ENCODE measurements at regions not wholly inside any gene's neighbourhood (a gene's known extent, or its start where the extent isn't known, plus 50 kb on each side); places are given as distances from the start of the nearest gene placed in this dataset.

GRCh38 chr17:77429969-77430752, 289.4 kb downstream of the SEC14L1 start:
- peak; percentile 91 for DNase-seq

GRCh38 chr17:77432034-77432661, 291.4 kb downstream of the SEC14L1 start:
- DNase-seq = no peak

- DNase-seq = no peak
Observed at GRCh38 chr17:77432742-77433141, 292.0 kb downstream of the SEC14L1 start.

- no peak for DNase-seq
Observed at GRCh38 chr17:77433385-77434135, 292.8 kb downstream of the SEC14L1 start.

- no peak for DNase-seq
Observed at GRCh38 chr17:77434136-77435114, 293.7 kb downstream of the SEC14L1 start.

- no peak for DNase-seq
Observed at GRCh38 chr17:77435272-77436057, 294.7 kb downstream of the SEC14L1 start.

GRCh38 chr17:77436058-77436442, 295.3 kb downstream of the SEC14L1 start:
- peak; percentile 80 for DNase-seq

- DNase-seq = no peak
Observed at GRCh38 chr17:77436481-77436880, 295.7 kb downstream of the SEC14L1 start.

GRCh38 chr17:77437017-77437416, 296.2 kb downstream of the SEC14L1 start:
- no peak for DNase-seq

- no peak for DNase-seq
Observed at GRCh38 chr17:77437747-77438146, 297.0 kb downstream of the SEC14L1 start.

GRCh38 chr17:77438241-77439188, 297.7 kb downstream of the SEC14L1 start:
- DNase-seq = no peak

- DNase-seq = no peak
Observed at GRCh38 chr17:77439189-77440018, 298.6 kb downstream of the SEC14L1 start.

- no peak for DNase-seq
Observed at GRCh38 chr17:77440560-77440981, 299.8 kb downstream of the SEC14L1 start.

GRCh38 chr17:77441130-77441920, 300.6 kb downstream of the SEC14L1 start:
- no peak for DNase-seq

- no peak for DNase-seq
Observed at GRCh38 chr17:77441940-77442339, 301.2 kb downstream of the SEC14L1 start.

GRCh38 chr17:77442976-77443747, 302.4 kb downstream of the SEC14L1 start:
- DNase-seq = no peak

- DNase-seq = no peak
Observed at GRCh38 chr17:77443748-77444260, 303.0 kb downstream of the SEC14L1 start.

All from renal pelvis (tissue), 1 donor.